ENCODE measurements at regions not wholly inside any gene's neighbourhood (a gene's known extent, or its start where the extent isn't known, plus 50 kb on each side); places are given as distances from the start of the nearest gene placed in this dataset.

DNA sequence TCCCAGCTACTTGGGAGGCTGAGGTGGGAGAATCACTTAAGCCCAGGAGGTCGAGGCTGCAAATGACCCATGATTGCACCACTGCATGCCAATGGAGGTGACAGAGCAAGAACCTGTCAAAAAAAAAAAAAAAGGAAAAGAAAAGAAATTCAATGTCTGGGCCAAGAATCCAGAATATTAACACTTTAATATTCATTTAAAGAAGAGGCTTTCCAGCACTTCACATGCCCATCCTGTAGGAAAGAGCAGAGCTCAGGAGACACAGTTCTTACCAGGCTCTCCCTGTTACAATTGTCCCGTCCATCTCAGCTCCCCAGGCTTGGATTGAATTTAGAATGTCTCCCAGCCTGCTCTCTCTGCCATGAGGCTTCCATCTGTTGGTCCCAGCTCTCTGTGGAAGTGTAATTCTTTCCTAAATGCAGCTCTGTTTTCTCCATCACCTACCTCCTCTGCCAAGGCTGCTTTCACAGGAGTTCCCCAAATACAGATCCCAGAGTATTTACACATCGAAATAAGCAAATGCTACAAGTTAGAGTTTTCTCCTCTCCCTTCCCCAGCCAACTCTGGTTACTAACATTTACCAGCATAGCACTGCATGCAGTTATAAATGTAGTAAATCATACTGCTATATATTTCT, 116.6 kb upstream of the CDC42BPA start:
- TF ChIP-seq, protein P1, sequence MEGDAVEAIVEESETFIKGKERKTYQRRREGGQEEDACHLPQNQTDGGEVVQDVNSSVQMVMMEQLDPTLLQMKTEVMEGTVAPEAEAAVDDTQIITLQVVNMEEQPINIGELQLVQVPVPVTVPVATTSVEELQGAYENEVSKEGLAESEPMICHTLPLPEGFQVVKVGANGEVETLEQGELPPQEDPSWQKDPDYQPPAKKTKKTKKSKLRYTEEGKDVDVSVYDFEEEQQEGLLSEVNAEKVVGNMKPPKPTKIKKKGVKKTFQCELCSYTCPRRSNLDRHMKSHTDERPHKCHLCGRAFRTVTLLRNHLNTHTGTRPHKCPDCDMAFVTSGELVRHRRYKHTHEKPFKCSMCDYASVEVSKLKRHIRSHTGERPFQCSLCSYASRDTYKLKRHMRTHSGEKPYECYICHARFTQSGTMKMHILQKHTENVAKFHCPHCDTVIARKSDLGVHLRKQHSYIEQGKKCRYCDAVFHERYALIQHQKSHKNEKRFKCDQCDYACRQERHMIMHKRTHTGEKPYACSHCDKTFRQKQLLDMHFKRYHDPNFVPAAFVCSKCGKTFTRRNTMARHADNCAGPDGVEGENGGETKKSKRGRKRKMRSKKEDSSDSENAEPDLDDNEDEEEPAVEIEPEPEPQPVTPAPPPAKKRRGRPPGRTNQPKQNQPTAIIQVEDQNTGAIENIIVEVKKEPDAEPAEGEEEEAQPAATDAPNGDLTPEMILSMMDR (IDR thresholded peaks at IDR 0.05): no peak
- TF ChIP-seq POLR2A (IDR thresholded peaks at IDR 0.05) (no peak), EP300 (IDR thresholded peaks at IDR 0.05; ENCODE audit: low read depth) (no peak)
